HUES6 (cell line): ENCODE measurements at regions not wholly inside any gene's neighbourhood (a gene's known extent, or its start where the extent isn't known, plus 50 kb on each side); places are given as distances from the start of the nearest gene placed in this dataset.

Experiments used
- H3K27ac ChIP-seq: 2 replicates; pipeline ENCODE4 v1.7.0; 2013; ENCODE audit warnings: low read depth, mild to moderate bottlenecking, low read length, inconsistent platforms
- H3K27me3 ChIP-seq: 2 replicates; pipeline ENCODE4 v1.6.1; 2013; ENCODE audit warnings: low read length; ENCODE audit not compliant: control insufficient read depth, insufficient read depth
- H3K36me3 ChIP-seq: 2 replicates; pipeline ENCODE4 v1.6.1; 2013; ENCODE audit warnings: low read length; ENCODE audit not compliant: control insufficient read depth, insufficient read depth
- H3K4me1 ChIP-seq: 2 replicates; pipeline ENCODE4 v1.6.1; 2013; ENCODE audit warnings: low read length; ENCODE audit not compliant: control insufficient read depth, insufficient read depth
- H3K4me3 ChIP-seq: 2 replicates; pipeline ENCODE4 v1.5.1; 2013; ENCODE audit warnings: low read depth, low read length
- H3K9ac ChIP-seq: one replicate; pipeline ENCODE4 v1.6.1; 2013; ENCODE audit warnings: mild to moderate bottlenecking, low read length
- H3K9me3 ChIP-seq: 2 replicates; pipeline ENCODE4 v1.6.1; 2013; ENCODE audit warnings: low read depth, low read length; ENCODE audit not compliant: control insufficient read depth, insufficient read depth

DNA sequence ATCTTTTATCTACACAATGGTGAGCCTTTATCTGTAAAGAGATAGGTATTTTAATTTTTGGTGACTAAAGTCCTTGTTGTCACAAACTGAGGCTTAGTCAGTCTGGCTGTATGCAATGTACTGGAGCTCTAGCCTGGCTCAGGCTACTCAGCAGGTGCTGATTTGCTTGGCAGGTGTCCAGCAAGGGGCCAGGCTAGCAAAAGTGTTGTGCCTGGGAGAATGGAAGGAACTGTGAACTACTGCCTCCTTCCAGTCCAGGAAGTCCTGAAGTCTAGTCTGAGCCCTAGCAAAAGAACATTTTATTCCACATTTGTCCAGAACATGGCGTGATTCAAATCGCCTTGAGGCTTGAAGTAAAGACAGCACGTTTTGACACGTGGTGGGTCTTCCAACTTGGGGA, 260.5 kb downstream of the CCDC85A start:
- Histone ChIP-seq H3K27ac (no peak overlapping the region), H3K36me3 (no peaks in the 10 kb centered on the region), H3K4me3 (no peak overlapping the region), H3K9me3 (no peaks in the 10 kb centered on the region), H3K9ac (no peak overlapping the region), H3K27me3 (no peaks in the 10 kb centered on the region), H3K4me1 (peaks cover 14% of the 10 kb centered on the region)

DNA sequence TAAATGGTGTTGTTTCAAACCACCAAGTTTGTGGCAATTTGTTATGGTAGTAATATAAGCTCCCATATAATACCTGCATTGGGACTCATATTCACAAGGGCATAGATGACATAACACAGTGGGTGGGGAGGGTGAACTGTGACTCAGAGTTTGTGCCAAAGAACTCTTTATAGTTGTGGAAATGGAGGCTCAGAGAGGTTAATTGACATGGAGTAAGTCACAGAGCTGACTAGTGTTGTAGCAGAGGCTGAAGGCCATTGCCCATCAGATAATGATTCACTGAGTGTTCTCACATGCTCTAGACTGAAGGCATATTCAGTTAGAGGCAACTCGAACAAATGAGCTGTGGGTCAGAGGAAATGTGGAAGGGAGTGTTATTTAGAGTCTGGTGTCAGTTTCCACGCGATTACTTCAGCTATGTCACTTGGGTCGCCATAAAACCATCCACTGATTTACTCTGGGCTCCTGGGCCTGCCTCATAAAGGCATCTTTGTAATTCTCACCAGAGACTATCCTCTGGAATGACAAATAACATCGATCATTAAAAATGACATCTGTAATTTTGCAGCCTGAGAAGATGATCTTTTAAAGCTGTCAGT, 264.7 kb downstream of the CCDC85A start:
- H3K27ac ChIP-seq = no peak overlapping the region
- H3K9ac ChIP-seq = no peak overlapping the region
- H3K4me1 ChIP-seq = peaks cover 19% of the 10 kb centered on the region

DNA sequence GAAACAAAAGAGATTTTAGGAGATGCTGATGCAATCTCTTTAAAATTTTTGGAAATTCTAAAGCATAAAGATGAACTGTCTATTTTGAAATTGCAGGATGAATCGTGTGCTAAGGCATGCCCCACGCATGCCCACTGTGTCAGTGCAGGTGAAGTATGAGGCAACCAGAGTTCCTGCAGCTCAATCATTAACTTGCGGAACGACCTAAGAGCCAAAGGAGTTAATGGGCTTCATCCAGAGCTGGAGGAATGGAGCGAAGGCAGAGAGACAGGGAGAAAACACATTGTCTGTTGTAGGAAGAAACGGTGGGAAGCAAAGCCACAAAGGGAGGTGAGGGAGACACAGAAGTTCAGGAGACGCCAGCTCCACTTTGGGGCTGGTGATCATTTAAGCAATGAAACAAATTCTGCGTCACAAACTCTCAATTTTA, 265.2 kb downstream of the CCDC85A start:
- no peaks in the 10 kb centered on the region for H3K36me3 ChIP-seq
- no peaks in the 10 kb centered on the region for H3K27me3 ChIP-seq
- peaks cover 19% of the 10 kb centered on the region for H3K4me1 ChIP-seq
- H3K27ac ChIP-seq = no peak overlapping the region
- H3K9me3 ChIP-seq = no peaks in the 10 kb centered on the region
- H3K4me3 ChIP-seq = no peak overlapping the region
- no peak overlapping the region for H3K9ac ChIP-seq

More for the DNA sequence above, 264.7 kb downstream of the CCDC85A start:
- no peak overlapping the region for H3K4me3 ChIP-seq
- H3K27me3 ChIP-seq = no peaks in the 10 kb centered on the region
- no peaks in the 10 kb centered on the region for H3K9me3 ChIP-seq
- no peaks in the 10 kb centered on the region for H3K36me3 ChIP-seq

DNA sequence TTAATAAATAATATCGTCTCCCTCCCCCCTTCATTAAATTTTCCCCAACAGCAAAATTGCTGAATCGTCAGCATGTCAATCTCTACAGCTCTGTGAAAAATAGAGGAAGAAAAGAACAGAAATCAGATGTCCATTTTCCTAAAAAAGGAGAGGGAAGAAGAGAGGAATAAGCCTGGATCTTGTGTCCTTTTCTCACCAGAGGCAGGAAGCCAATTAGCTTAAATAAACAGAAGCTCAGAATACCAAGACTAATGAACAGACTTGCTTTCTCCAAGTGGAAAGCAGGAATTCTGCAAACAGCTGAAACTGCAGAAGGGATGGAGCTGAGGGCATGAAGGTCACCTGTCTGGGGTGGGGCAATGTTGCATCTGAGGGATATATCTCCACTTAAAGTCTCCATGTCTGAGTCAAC, 265.7 kb downstream of the CCDC85A start:
- Histone ChIP-seq H3K4me3 (no peak overlapping the region), H3K9ac (no peak overlapping the region), H3K36me3 (no peaks in the 10 kb centered on the region), H3K27me3 (no peaks in the 10 kb centered on the region), H3K27ac (no peak overlapping the region), H3K9me3 (no peaks in the 10 kb centered on the region), H3K4me1 (peaks cover 19% of the 10 kb centered on the region)

DNA sequence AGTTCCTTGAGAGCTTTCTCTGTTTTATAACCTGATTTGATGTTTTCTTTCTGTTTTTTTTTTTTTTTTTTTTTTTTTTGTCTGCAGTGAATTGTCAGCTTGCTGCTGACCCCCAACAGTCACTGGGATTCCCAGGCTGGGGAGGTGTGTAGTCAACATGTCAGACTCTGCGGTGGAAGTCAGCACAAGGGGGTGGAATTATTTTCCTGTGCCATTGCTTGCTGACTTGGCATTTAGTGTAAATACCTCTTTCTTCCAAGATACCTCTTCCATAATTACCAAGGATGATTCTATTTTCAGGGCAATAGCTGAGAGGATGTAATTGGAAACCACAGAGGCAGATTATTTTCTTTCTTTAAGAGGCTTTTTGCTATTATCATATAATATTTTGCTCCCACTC, 266.3 kb downstream of the CCDC85A start:
- Histone ChIP-seq H3K9me3 (no peaks in the 10 kb centered on the region), H3K4me3 (no peak overlapping the region), H3K36me3 (no peaks in the 10 kb centered on the region), H3K9ac (no peak overlapping the region), H3K27ac (no peak overlapping the region), H3K4me1 (peaks cover 19% of the 10 kb centered on the region), H3K27me3 (no peaks in the 10 kb centered on the region)

DNA sequence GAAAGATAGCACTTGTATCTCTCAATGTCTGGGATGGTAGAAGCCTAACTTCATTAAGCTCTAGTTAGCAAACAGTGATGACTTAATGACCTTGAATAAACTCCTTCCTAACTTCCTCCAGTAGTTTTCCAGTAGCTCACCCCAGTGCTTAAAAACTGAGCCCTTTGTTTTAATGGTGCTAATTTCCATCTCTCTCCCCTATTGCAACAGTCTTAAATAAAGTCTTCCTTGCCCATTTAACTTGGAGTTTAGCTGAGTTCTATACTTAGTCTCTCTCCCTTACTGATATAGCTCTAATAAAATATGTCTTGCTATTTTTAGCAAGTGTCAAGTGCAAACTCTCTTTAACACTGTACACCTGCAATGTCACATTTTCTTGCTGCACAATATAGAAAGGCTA, 267.0 kb downstream of the CCDC85A start:
- H3K4me1 ChIP-seq = peaks cover 19% of the 10 kb centered on the region
- no peaks in the 10 kb centered on the region for H3K9me3 ChIP-seq
- no peak overlapping the region for H3K4me3 ChIP-seq
- H3K36me3 ChIP-seq = no peaks in the 10 kb centered on the region
- no peak overlapping the region for H3K9ac ChIP-seq
- no peaks in the 10 kb centered on the region for H3K27me3 ChIP-seq
- no peak overlapping the region for H3K27ac ChIP-seq

DNA sequence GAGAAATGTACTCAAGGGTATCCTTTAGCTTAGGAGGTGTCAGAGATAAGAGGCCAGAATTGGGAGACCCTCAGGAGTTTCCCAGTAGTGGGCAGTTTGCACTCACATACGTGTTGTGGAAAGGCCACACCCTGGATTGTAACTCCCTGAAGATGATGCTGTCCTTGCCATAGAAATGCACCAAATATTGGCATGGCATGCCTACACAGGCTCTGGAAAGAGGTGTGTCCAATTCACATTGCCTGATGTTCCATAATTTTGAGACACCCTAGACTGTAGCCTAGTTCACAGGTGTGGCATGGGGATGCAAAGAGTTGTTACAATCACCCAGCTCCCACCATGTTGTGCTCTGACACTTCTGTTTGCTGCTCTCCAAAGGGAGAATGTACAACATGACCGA, 271.9 kb downstream of the CCDC85A start:
- H3K9ac ChIP-seq = no peak overlapping the region
- H3K4me1 ChIP-seq = no peaks in the 10 kb centered on the region
- no peaks in the 10 kb centered on the region for H3K36me3 ChIP-seq
- H3K27ac ChIP-seq = no peak overlapping the region
- no peaks in the 10 kb centered on the region for H3K9me3 ChIP-seq
- H3K27me3 ChIP-seq = no peaks in the 10 kb centered on the region
- no peak overlapping the region for H3K4me3 ChIP-seq

DNA sequence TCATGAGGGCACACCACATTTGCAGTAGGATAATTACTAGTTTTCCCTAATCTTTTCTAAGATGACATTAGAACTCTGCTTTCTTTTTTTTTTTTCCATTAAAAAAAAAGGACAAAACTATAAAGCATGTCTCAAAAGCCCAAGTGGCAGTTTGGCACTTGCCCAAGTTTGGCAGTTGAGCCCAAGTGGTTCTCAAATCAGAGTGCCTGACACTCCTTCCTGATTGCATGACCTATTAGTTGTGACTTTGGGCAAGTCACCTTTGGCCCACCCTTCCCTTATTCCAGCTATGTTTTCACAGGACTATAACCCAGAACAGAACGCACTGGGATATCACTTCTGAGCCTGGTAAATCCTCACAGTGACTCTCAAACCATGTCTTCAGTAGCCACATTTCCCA, 273.0 kb downstream of the CCDC85A start:
- no peaks in the 10 kb centered on the region for H3K36me3 ChIP-seq
- no peaks in the 10 kb centered on the region for H3K27me3 ChIP-seq
- no peaks in the 10 kb centered on the region for H3K4me1 ChIP-seq
- H3K9me3 ChIP-seq = no peaks in the 10 kb centered on the region
- H3K9ac ChIP-seq = no peak overlapping the region
- H3K4me3 ChIP-seq = no peak overlapping the region
- no peak overlapping the region for H3K27ac ChIP-seq

DNA sequence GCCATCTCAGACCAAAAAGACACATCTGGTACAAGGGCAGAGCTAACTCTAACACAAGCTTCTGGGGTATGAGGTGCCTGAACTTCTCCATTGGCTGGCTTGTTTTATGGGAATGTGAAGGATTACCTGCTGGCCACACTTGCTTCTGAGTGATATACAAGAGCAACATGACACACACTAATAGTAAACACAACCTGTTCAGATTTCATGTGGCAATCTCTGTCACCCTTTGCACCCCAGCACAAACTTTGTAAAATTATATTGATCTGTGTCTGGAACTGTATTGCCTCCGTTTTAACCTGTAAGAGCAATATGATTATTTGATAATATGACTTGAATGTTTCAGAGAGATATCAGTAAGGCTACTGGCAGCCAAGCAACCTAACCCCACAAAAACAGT, 276.7 kb downstream of the CCDC85A start:
- Histone ChIP-seq H3K4me3 (no peak overlapping the region), H3K27me3 (no peaks in the 10 kb centered on the region), H3K9me3 (no peaks in the 10 kb centered on the region)

DNA sequence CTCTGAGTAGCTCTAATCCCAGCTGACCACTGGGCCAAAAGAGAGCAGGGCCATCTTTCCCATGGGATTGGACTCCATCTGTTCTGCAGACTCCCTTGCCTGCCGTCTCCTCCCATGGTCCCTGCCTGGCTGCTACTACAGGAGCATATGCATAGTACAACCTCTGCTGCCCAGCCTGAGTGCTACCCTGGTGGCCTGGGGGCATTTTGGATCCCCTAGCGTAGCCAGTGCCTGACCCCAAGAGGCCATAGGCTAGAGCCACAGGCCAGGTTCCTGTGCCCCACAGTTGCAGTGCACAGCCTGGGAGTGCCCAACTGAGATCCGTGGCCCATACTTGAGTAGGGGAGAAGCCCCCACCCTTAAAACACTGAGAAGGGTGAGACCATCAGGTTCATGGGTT, 280.3 kb downstream of the CCDC85A start:
- H3K36me3 ChIP-seq = no peaks in the 10 kb centered on the region
- H3K27ac ChIP-seq = no peak overlapping the region
- no peaks in the 10 kb centered on the region for H3K4me1 ChIP-seq
- no peaks in the 10 kb centered on the region for H3K9me3 ChIP-seq
- no peak overlapping the region for H3K4me3 ChIP-seq
- H3K9ac ChIP-seq = no peak overlapping the region
- H3K27me3 ChIP-seq = no peaks in the 10 kb centered on the region

More for the DNA sequence above, 276.7 kb downstream of the CCDC85A start:
- Histone ChIP-seq H3K9ac (no peak overlapping the region), H3K27ac (no peak overlapping the region), H3K4me1 (no peaks in the 10 kb centered on the region), H3K36me3 (no peaks in the 10 kb centered on the region)

DNA sequence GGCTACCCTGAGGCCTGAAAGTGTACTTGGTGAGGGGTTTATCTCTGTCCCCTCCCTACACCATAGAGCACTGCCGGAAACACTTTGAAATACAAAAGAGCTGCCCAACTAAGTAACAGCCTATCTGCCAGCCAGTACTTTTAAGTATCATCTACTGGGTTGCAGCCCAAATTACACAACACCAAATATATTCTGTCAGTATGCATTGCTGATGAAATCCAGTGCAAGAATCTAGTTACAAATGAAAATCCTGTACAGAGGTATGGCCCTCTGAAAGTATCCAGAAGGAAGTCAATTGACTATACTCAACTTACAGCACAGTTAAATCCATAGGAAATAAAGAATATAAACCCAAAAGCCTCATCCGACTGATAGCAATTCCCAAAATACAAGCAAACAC, 280.8 kb downstream of the CCDC85A start:
- Histone ChIP-seq H3K4me1 (no peaks in the 10 kb centered on the region), H3K4me3 (no peak overlapping the region), H3K36me3 (no peaks in the 10 kb centered on the region), H3K9ac (no peak overlapping the region), H3K27me3 (no peaks in the 10 kb centered on the region), H3K9me3 (no peaks in the 10 kb centered on the region), H3K27ac (no peak overlapping the region)

DNA sequence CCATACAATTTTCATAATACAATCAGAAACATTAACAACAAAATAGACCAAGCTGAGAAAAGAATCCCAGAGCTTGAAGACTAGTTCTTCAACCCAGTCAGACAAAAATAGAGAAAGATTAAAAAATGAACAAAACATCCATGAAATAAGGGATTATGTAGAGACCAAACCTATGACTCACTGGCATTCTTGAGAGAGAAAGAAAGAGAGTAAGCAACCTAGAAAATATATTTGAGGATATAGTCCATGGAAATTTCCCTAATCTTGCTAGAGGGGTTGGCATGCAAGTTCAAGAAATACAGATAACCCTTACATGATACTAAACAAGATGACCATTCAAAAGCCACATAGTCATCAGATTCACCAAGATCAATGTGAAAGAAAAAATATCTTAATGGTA, 281.7 kb downstream of the CCDC85A start:
- no peak overlapping the region for H3K9ac ChIP-seq
- no peaks in the 10 kb centered on the region for H3K27me3 ChIP-seq
- no peaks in the 10 kb centered on the region for H3K9me3 ChIP-seq
- H3K4me3 ChIP-seq = no peak overlapping the region
- H3K36me3 ChIP-seq = no peaks in the 10 kb centered on the region
- no peak overlapping the region for H3K27ac ChIP-seq
- no peaks in the 10 kb centered on the region for H3K4me1 ChIP-seq
